ENCODE measurements at regions not wholly inside any gene's neighbourhood (a gene's known extent, or its start where the extent isn't known, plus 50 kb on each side); places are given as distances from the start of the nearest gene placed in this dataset.

- Histone ChIP-seq H3K36me3 (ENCODE audit: control insufficient read depth in 2 of 2, extremely low read depth in 1 of 2, insufficient read depth in 2 of 2, low read length in 2 of 2) (no peaks in the 10 kb centered on the region), H3K4me3 (replicated peaks in 1 of 3; ENCODE audit: insufficient read depth in 1 of 3, low read depth in 1 of 3, low read length in 3 of 3) (no peak overlapping the region), H2AFZ (ENCODE audit: low read depth, low read length) (no peak overlapping the region), H3K9me3 (replicated peaks; ENCODE audit: control insufficient read depth, insufficient read depth, low read length) (no peaks in the 10 kb centered on the region), H3K9me1 (replicated peaks; ENCODE audit: control insufficient read depth, extremely low read depth, insufficient read depth, low read length) (no peaks in the 10 kb centered on the region), H3K27me3 (ENCODE audit: control insufficient read depth in 2 of 2, insufficient read depth in 2 of 2, low read length in 2 of 2) (no peaks in the 10 kb centered on the region), H3K27ac (ENCODE audit: insufficient read depth, low read depth, low read length) (no peak overlapping the region), H3K79me2 (ENCODE audit: control insufficient read depth, insufficient read depth, low read length) (no peaks in the 10 kb centered on the region), H3K4me2 (ENCODE audit: insufficient read depth, low read length) (no peak overlapping the region), H3K9ac (replicated peaks; ENCODE audit: extremely low read depth, insufficient read depth, low read length) (no peak overlapping the region), H4K20me1 (replicated peaks; ENCODE audit: control insufficient read depth, extremely low read depth, insufficient read depth, low read length) (no peaks in the 10 kb centered on the region), H3K4me1 (ENCODE audit: control insufficient read depth, extremely low read depth, insufficient read depth, low read length) (no peaks in the 10 kb centered on the region)
- intact Hi-C loops (cut with micrococcal nuclease) = no loop called here
- dilution Hi-C loops (cut with MboI; ENCODE audit: extremely low pct_ligation_motif_present, low sequenced_read_pairs) = no loop called here
- FAIRE-seq (no peak), DNase-seq (ENCODE audit: low read depth, low spot score) (no peak)
- no TSS peak for BruUV-seq (replicated peaks)
- TF ChIP-seq MYC (IDR thresholded peaks at IDR 0.05; ENCODE audit: low read depth, low read length) (no peak), GATA2 (IDR thresholded peaks at IDR 0.05; ENCODE audit: insufficient read depth, insufficient read length, low read depth, low read length) (no peak), POLR2A (IDR thresholded peaks at IDR 0.05; ENCODE audit: low read depth, low read length) (no peak), POLR2AphosphoS5 (IDR thresholded peaks at IDR 0.05; ENCODE audit: insufficient read depth, low read depth, low read length) (no peak), FOS (IDR thresholded peaks at IDR 0.05; ENCODE audit: borderline replicate concordance, insufficient read depth, low read length) (no peak), EZH2 (IDR thresholded peaks at IDR 0.05; ENCODE audit: borderline replicate concordance, low read depth, low read length, severe bottlenecking) (no peak), JUN (IDR thresholded peaks at IDR 0.05; ENCODE audit: borderline replicate concordance, insufficient read depth, insufficient read length, low read depth) (no peak)
- TF ChIP-seq, protein P1, sequence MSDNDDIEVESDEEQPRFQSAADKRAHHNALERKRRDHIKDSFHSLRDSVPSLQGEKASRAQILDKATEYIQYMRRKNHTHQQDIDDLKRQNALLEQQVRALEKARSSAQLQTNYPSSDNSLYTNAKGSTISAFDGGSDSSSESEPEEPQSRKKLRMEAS (IDR thresholded peaks at IDR 0.05; ENCODE audit: insufficient read depth, insufficient read length) = no peak
- TF ChIP-seq, protein P2, sequence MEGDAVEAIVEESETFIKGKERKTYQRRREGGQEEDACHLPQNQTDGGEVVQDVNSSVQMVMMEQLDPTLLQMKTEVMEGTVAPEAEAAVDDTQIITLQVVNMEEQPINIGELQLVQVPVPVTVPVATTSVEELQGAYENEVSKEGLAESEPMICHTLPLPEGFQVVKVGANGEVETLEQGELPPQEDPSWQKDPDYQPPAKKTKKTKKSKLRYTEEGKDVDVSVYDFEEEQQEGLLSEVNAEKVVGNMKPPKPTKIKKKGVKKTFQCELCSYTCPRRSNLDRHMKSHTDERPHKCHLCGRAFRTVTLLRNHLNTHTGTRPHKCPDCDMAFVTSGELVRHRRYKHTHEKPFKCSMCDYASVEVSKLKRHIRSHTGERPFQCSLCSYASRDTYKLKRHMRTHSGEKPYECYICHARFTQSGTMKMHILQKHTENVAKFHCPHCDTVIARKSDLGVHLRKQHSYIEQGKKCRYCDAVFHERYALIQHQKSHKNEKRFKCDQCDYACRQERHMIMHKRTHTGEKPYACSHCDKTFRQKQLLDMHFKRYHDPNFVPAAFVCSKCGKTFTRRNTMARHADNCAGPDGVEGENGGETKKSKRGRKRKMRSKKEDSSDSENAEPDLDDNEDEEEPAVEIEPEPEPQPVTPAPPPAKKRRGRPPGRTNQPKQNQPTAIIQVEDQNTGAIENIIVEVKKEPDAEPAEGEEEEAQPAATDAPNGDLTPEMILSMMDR (IDR thresholded peaks at IDR 0.05; ENCODE audit: extremely low read depth in 1 of 2, insufficient read depth in 1 of 2, low read depth in 1 of 2, low read length in 2 of 2) = no peak
- ChIA-PET POLR2A (no interaction called here), CTCF (no interaction called here)
Measured at GRCh38 chr5:2168601-2169429, 286.1 kb upstream of the IRX4 start.

All from endothelial cell of umbilical vein (primary cell).